Hepatocyte (in vitro differentiated cells): ENCODE measurements at regions not wholly inside any gene's neighbourhood (a gene's known extent, or its start where the extent isn't known, plus 50 kb on each side); places are given as distances from the start of the nearest gene placed in this dataset.
A peak's percentile ranks its signal among the peaks of the same experiment; 100 is the strongest.

Source experiments
- DNase-seq: peaks from one replicate; pipeline ENCODE4 v3.0.0-alpha.2; 2016; ENCODE audit warnings: low spot score
- H2AFZ ChIP-seq: fragments of 200-600 bp; sonication (generic); 2 replicates; pipeline ENCODE4 v1.6.0; 2016; ENCODE audit warnings: antibody characterized with exemption, mild to moderate bottlenecking
- H3K27ac ChIP-seq: fragments of 200-600 bp; sonication (generic); 2 replicates; pipeline ENCODE4 v1.5.1; 2016; ENCODE audit warnings: mild to moderate bottlenecking
- H3K27me3 ChIP-seq: fragments of 200-600 bp; sonication (generic); 2 replicates; pipeline ENCODE4 v1.6.1; 2016
- H3K36me3 ChIP-seq: fragments of 200-600 bp; sonication (generic); replicated peaks from 2 replicates; pipeline ENCODE4 v1.5.1; 2016; ENCODE audit warnings: low read depth; ENCODE audit not compliant: insufficient read depth
- H3K4me1 ChIP-seq: fragments of 200-600 bp; sonication (generic); 2 replicates; pipeline ENCODE4 v1.5.1; 2016; ENCODE audit warnings: mild to moderate bottlenecking, moderate library complexity; ENCODE audit not compliant: insufficient read depth
- H3K4me2 ChIP-seq: fragments of 200-600 bp; sonication (generic); 2 replicates; pipeline ENCODE4 v1.6.0; 2016
- H3K4me3 ChIP-seq: fragments of 200-600 bp; sonication (generic); 2 replicates; pipeline ENCODE4 v1.5.1; 2016; ENCODE audit warnings: mild to moderate bottlenecking
- H3K79me2 ChIP-seq: fragments of 200-600 bp; sonication (generic); 2 replicates; pipeline ENCODE4 v1.6.0; 2017; ENCODE audit warnings: mild to moderate bottlenecking
- H3K9me2 ChIP-seq: fragments of 200-600 bp; sonication (generic); replicated peaks from 2 replicates; pipeline ENCODE4 v1.6.0; 2017; ENCODE audit warnings: mild to moderate bottlenecking; ENCODE audit not compliant: insufficient read depth
- H3K9me3 ChIP-seq: fragments of 200-600 bp; sonication (generic); 2 replicates; pipeline ENCODE4 v1.5.1; 2016; ENCODE audit warnings: low read depth, mild to moderate bottlenecking
- H4K20me1 ChIP-seq: fragments of 200-600 bp; sonication (generic); 2 replicates; pipeline ENCODE4 v1.6.0; 2016; ENCODE audit warnings: mild to moderate bottlenecking; ENCODE audit not compliant: insufficient read depth, poor library complexity, severe bottlenecking
- CTCF ChIP-seq: fragments of 200-600 bp; sonication (generic); IDR thresholded peaks from 2 replicates; pipeline ENCODE4 v1.5.1; 2016; ENCODE audit warnings: antibody characterized with exemption, mild to moderate bottlenecking; ENCODE audit not compliant: poor library complexity
- EZH2 ChIP-seq: fragments of 200-600 bp; sonication (generic); IDR thresholded peaks from 2 replicates; pipeline ENCODE4 v1.6.1; 2016; ENCODE audit warnings: antibody characterized with exemption, mild to moderate bottlenecking, borderline replicate concordance
- EZH2phosphoT487 ChIP-seq: fragments of 200-600 bp; sonication (generic); IDR thresholded peaks from one replicate; pipeline ENCODE4 v1.6.1; 2018; ENCODE audit warnings: antibody characterized with exemption, mild to moderate bottlenecking, low read depth, moderate library complexity; ENCODE audit not compliant: unreplicated experiment, severe bottlenecking
- WGBS: methylation state at CpG from one replicate; pipeline ENCODE4 v1.1.6; 2016; ENCODE audit warnings: low lambda C conversion rate; ENCODE audit errors: missing lambda C conversion rate; 5-methylcytosine and 5-hydroxymethylcytosine counted together

- Histone ChIP-seq H3K36me3 (no peaks in the 10 kb centered on the region), H4K20me1 (no peaks in the 10 kb centered on the region), H2AFZ (no peak overlapping the region), H3K9me2 (no peaks in the 10 kb centered on the region), H3K27me3 (no peaks in the 10 kb centered on the region), H3K4me1 (no peaks in the 10 kb centered on the region), H3K4me2 (no peak overlapping the region), H3K79me2 (no peaks in the 10 kb centered on the region), H3K9me3 (no peaks in the 10 kb centered on the region), H3K4me3 (no peak overlapping the region), H3K27ac (no peak overlapping the region)
- DNase-seq: no peak
- 91% methylated on average over 1 of the region's 1 CpG for WGBS
- no peak for TF ChIP-seq EZH2phosphoT487
- TF ChIP-seq EZH2: no peak
- TF ChIP-seq CTCF: no peak
Observed at GRCh38 chr1:198014355-198014754, 97.2 kb downstream of the LHX9 start.

GRCh38 chr1:198015309-198015708 lies 98.1 kb downstream of the LHX9 start:
- H2AFZ ChIP-seq: no peak overlapping the region
- H3K79me2 ChIP-seq: no peaks in the 10 kb centered on the region
- TF ChIP-seq EZH2 (no peak), CTCF (no peak), EZH2phosphoT487 (no peak)
- H3K4me2 ChIP-seq: no peak overlapping the region
- H4K20me1 ChIP-seq: no peaks in the 10 kb centered on the region
- H3K36me3 ChIP-seq: no peaks in the 10 kb centered on the region
- no peak overlapping the region for H3K4me3 ChIP-seq
- no peaks in the 10 kb centered on the region for H3K4me1 ChIP-seq
- H3K9me2 ChIP-seq: no peaks in the 10 kb centered on the region
- H3K9me3 ChIP-seq: no peaks in the 10 kb centered on the region
- no peaks in the 10 kb centered on the region for H3K27me3 ChIP-seq
- no peak overlapping the region for H3K27ac ChIP-seq
- DNase-seq: no peak

GRCh38 chr1:198018529-198018928 lies 101.4 kb downstream of the LHX9 start:
- Histone ChIP-seq H3K9me3 (no peaks in the 10 kb centered on the region), H3K4me3 (no peak overlapping the region), H3K9me2 (no peaks in the 10 kb centered on the region), H3K4me1 (no peaks in the 10 kb centered on the region), H3K27ac (no peak overlapping the region), H4K20me1 (no peaks in the 10 kb centered on the region), H2AFZ (no peak overlapping the region), H3K79me2 (no peaks in the 10 kb centered on the region), H3K36me3 (no peaks in the 10 kb centered on the region), H3K4me2 (no peak overlapping the region), H3K27me3 (no peaks in the 10 kb centered on the region)
- 73% methylated on average over 1 of the region's 1 CpG for WGBS
- peak; percentile 16 for DNase-seq
- TF ChIP-seq CTCF (no peak), EZH2 (no peak), EZH2phosphoT487 (no peak)

GRCh38 chr1:198019126-198019525 lies 102.0 kb downstream of the LHX9 start:
- Histone ChIP-seq H2AFZ (no peak overlapping the region), H3K9me2 (no peaks in the 10 kb centered on the region), H3K36me3 (no peaks in the 10 kb centered on the region), H3K27me3 (no peaks in the 10 kb centered on the region), H3K27ac (no peak overlapping the region), H3K4me1 (no peaks in the 10 kb centered on the region), H3K4me3 (no peak overlapping the region), H4K20me1 (no peaks in the 10 kb centered on the region), H3K79me2 (no peaks in the 10 kb centered on the region), H3K9me3 (no peaks in the 10 kb centered on the region), H3K4me2 (no peak overlapping the region)
- 91% methylated on average over 1 of the region's 1 CpG for WGBS
- TF ChIP-seq EZH2: no peak
- no peak for TF ChIP-seq EZH2phosphoT487
- TF ChIP-seq CTCF: no peak
- DNase-seq: no peak
